GM23338 (cell line): ENCODE measurements at regions not wholly inside any gene's neighbourhood (a gene's known extent, or its start where the extent isn't known, plus 50 kb on each side); places are given as distances from the start of the nearest gene placed in this dataset.

Experiments used
- CREB1 ChIP-seq: fragments of 250-450 bp; sonication (Bioruptor Pico); IDR thresholded peaks from 2 replicates; pipeline ENCODE4 v1.5.0; 2020; ENCODE audit warnings: low read depth, mild to moderate bottlenecking, moderate library complexity
- CTCF ChIP-seq, 2 experiments: fragments of 200-600 bp in 1 of 2; sonication (generic) in 1 of 2; conservative IDR thresholded peaks; 2 replicates each; pipeline versions ENCODE4 v1.5.1 to v1.6.1; 2016 to 2017; ENCODE audit warnings: antibody characterized with exemption in 2 of 2, low read depth in 2 of 2, mild to moderate bottlenecking in 2 of 2, moderate library complexity in 1 of 2
- ETS1 ChIP-seq: IDR thresholded peaks from 2 replicates; pipeline ENCODE4 v1.6.1; 2016; ENCODE audit warnings: antibody characterized with exemption
- EZH2 ChIP-seq: fragments of 200-600 bp; sonication (generic); IDR thresholded peaks from one replicate; pipeline ENCODE4 v1.8.0; 2017; ENCODE audit warnings: antibody characterized with exemption, mild to moderate bottlenecking, low read depth; ENCODE audit not compliant: unreplicated experiment
- EZH2phosphoT487 ChIP-seq: fragments of 200-600 bp; sonication (generic); IDR thresholded peaks from one replicate; pipeline ENCODE4 v1.8.1; 2018; ENCODE audit warnings: antibody characterized with exemption; ENCODE audit not compliant: unreplicated experiment
- JUNB ChIP-seq: IDR thresholded peaks from one replicate; pipeline ENCODE4 v1.6.1; 2016; ENCODE audit warnings: antibody characterized with exemption; ENCODE audit not compliant: unreplicated experiment
- NANOG ChIP-seq: IDR thresholded peaks from 2 replicates; pipeline ENCODE4 v1.6.1; 2016; ENCODE audit warnings: antibody characterized with exemption, borderline replicate concordance
- POLR2AphosphoS5 ChIP-seq: IDR thresholded peaks from 2 replicates; pipeline ENCODE4 v1.6.1; 2016; ENCODE audit warnings: antibody characterized with exemption, low read depth
- REST ChIP-seq: IDR thresholded peaks from one replicate; pipeline ENCODE4 v1.6.1; 2018; ENCODE audit warnings: antibody characterized with exemption; ENCODE audit not compliant: unreplicated experiment
- STAT1 ChIP-seq: IDR thresholded peaks from one replicate; pipeline ENCODE4 v1.6.1; 2016; ENCODE audit warnings: antibody characterized with exemption; ENCODE audit not compliant: unreplicated experiment
- ZNF114 ChIP-seq: fragments of 250-450 bp; sonication (Bioruptor Pico); IDR thresholded peaks from 2 replicates; pipeline ENCODE4 v1.5.0; 2020; ENCODE audit warnings: mild to moderate bottlenecking, moderate library complexity
- ZNF331 ChIP-seq: fragments of 250-450 bp; sonication (Bioruptor Pico); IDR thresholded peaks from 2 replicates; pipeline ENCODE4 v1.5.0; 2020; ENCODE audit warnings: low read depth, mild to moderate bottlenecking, moderate library complexity
- TF ChIP-seq, protein P1 (sequence below): fragments of 250-450 bp; sonication (Bioruptor Pico); IDR thresholded peaks from 2 replicates; pipeline ENCODE4 v1.5.0; 2020; ENCODE audit warnings: mild to moderate bottlenecking, moderate library complexity

DNA sequence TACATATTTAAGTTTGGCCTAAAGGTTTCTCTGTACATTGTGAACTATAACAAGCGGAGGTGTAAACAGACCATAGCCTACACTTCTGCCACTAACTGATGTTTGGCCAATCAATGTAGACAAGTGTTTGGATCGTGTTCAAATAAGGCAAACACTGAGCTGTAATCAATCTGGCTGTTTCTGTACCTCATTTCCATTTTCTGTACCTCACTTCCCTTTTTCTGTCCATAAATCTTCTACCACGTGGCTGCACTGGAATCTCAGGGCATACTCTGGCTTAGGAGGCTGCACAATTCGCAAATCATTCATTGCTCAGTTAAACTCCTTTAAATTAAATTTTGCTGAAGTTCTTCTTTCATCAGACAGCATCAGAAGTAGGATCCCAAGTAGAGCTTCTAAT, 140.9 kb downstream of the SLC25A46 start:
- TF ChIP-seq EZH2 (no peak), CTCF (conservative IDR thresholded peaks at IDR 0.05; ENCODE audit: low read depth in 2 of 2) (no peak), POLR2AphosphoS5 (no peak), NANOG (no peak), JUNB (no peak), ETS1 (no peak), CREB1 (CRISPR knock-in tag) (no peak), EZH2phosphoT487 (no peak), REST (no peak), STAT1 (no peak), ZNF331 (CRISPR knock-in tag) (no peak), ZNF114 (CRISPR knock-in tag) (no peak)
- TF ChIP-seq, protein P1, sequence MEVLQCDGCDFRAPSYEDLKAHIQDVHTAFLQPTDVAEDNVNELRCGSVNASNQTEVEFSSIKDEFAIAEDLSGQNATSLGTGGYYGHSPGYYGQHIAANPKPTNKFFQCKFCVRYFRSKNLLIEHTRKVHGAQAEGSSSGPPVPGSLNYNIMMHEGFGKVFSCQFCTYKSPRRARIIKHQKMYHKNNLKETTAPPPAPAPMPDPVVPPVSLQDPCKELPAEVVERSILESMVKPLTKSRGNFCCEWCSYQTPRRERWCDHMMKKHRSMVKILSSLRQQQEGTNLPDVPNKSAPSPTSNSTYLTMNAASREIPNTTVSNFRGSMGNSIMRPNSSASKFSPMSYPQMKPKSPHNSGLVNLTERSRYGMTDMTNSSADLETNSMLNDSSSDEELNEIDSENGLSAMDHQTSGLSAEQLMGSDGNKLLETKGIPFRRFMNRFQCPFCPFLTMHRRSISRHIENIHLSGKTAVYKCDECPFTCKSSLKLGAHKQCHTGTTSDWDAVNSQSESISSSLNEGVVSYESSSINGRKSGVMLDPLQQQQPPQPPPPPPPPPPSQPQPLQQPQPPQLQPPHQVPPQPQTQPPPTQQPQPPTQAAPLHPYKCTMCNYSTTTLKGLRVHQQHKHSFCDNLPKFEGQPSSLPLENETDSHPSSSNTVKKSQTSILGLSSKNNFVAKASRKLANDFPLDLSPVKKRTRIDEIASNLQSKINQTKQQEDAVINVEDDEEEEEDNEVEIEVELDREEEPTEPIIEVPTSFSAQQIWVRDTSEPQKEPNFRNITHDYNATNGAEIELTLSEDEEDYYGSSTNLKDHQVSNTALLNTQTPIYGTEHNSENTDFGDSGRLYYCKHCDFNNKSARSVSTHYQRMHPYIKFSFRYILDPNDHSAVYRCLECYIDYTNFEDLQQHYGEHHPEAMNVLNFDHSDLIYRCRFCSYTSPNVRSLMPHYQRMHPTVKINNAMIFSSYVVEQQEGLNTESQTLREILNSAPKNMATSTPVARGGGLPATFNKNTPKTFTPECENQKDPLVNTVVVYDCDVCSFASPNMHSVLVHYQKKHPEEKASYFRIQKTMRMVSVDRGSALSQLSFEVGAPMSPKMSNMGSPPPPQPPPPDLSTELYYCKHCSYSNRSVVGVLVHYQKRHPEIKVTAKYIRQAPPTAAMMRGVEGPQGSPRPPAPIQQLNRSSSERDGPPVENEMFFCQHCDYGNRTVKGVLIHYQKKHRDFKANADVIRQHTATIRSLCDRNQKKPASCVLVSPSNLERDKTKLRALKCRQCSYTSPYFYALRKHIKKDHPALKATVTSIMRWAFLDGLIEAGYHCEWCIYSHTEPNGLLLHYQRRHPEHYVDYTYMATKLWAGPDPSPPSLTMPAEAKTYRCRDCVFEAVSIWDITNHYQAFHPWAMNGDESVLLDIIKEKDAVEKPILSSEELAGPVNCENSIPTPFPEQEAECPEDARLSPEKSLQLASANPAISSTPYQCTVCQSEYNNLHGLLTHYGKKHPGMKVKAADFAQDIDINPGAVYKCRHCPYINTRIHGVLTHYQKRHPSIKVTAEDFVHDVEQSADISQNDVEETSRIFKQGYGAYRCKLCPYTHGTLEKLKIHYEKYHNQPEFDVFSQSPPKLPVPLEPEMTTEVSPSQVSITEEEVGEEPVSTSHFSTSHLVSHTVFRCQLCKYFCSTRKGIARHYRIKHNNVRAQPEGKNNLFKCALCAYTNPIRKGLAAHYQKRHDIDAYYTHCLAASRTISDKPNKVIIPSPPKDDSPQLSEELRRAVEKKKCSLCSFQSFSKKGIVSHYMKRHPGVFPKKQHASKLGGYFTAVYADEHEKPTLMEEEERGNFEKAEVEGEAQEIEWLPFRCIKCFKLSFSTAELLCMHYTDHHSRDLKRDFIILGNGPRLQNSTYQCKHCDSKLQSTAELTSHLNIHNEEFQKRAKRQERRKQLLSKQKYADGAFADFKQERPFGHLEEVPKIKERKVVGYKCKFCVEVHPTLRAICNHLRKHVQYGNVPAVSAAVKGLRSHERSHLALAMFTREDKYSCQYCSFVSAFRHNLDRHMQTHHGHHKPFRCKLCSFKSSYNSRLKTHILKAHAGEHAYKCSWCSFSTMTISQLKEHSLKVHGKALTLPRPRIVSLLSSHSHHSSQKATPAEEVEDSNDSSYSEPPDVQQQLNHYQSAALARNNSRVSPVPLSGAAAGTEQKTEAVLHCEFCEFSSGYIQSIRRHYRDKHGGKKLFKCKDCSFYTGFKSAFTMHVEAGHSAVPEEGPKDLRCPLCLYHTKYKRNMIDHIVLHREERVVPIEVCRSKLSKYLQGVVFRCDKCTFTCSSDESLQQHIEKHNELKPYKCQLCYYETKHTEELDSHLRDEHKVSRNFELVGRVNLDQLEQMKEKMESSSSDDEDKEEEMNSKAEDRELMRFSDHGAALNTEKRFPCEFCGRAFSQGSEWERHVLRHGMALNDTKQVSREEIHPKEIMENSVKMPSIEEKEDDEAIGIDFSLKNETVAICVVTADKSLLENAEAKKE (CRISPR knock-in tag): no peak
